ENCODE measurements at regions not wholly inside any gene's neighbourhood (a gene's known extent, or its start where the extent isn't known, plus 50 kb on each side); places are given as distances from the start of the nearest gene placed in this dataset.

- Histone ChIP-seq H3K9ac (ENCODE audit: low read depth in 1 of 2, low read length in 2 of 2) (no peak overlapping the region), H3K9me3 (ENCODE audit: control insufficient read depth in 2 of 2, low read length in 2 of 2) (no peaks in the 10 kb centered on the region), H3K27me3 (ENCODE audit: control insufficient read depth in 2 of 2, insufficient read depth in 2 of 2, low read length in 2 of 2) (no peaks in the 10 kb centered on the region), H3K4me3 (ENCODE audit: low read length in 2 of 2) (no peak overlapping the region), H3K27ac (ENCODE audit: low read depth in 2 of 2, low read length in 2 of 2) (no peak overlapping the region), H3K36me3 (ENCODE audit: control insufficient read depth in 2 of 2, insufficient read depth in 2 of 2, low read length in 2 of 2) (no peaks in the 10 kb centered on the region), H3K4me1 (ENCODE audit: control insufficient read depth in 2 of 2, insufficient read depth in 2 of 2, low read length in 2 of 2) (no peaks in the 10 kb centered on the region)
These were observed 679.3 kb downstream of the OTOL1 start for GRCh38 chr3:162175878-162176277.

GRCh38 chr3:162183440-162183839 is 686.8 kb downstream of the OTOL1 start:
- Histone ChIP-seq H3K9ac (ENCODE audit: low read depth in 1 of 2, low read length in 2 of 2) (no peak overlapping the region), H3K4me1 (ENCODE audit: control insufficient read depth in 2 of 2, insufficient read depth in 2 of 2, low read length in 2 of 2) (no peaks in the 10 kb centered on the region), H3K4me3 (ENCODE audit: low read length in 2 of 2) (no peak overlapping the region), H3K9me3 (ENCODE audit: control insufficient read depth in 2 of 2, low read length in 2 of 2) (no peaks in the 10 kb centered on the region), H3K27ac (ENCODE audit: low read depth in 2 of 2, low read length in 2 of 2) (no peak overlapping the region), H3K36me3 (ENCODE audit: control insufficient read depth in 2 of 2, insufficient read depth in 2 of 2, low read length in 2 of 2) (no peaks in the 10 kb centered on the region), H3K27me3 (ENCODE audit: control insufficient read depth in 2 of 2, insufficient read depth in 2 of 2, low read length in 2 of 2) (no peaks in the 10 kb centered on the region)

GRCh38 chr3:162192340-162193029 is 695.9 kb downstream of the OTOL1 start:
- no peaks in the 10 kb centered on the region for H3K27me3 ChIP-seq (ENCODE audit: control insufficient read depth in 2 of 2, insufficient read depth in 2 of 2, low read length in 2 of 2)
- no peak overlapping the region for H3K4me3 ChIP-seq (ENCODE audit: low read length in 2 of 2)
- H3K36me3 ChIP-seq (ENCODE audit: control insufficient read depth in 2 of 2, insufficient read depth in 2 of 2, low read length in 2 of 2) = no peaks in the 10 kb centered on the region
- no peak overlapping the region for H3K27ac ChIP-seq (ENCODE audit: low read depth in 2 of 2, low read length in 2 of 2)
- no peaks in the 10 kb centered on the region for H3K4me1 ChIP-seq (ENCODE audit: control insufficient read depth in 2 of 2, insufficient read depth in 2 of 2, low read length in 2 of 2)
- H3K9me3 ChIP-seq (ENCODE audit: control insufficient read depth in 2 of 2, low read length in 2 of 2) = peaks cover 0 to 6% of the 10 kb centered on the region in 2 donors
- no peak overlapping the region for H3K9ac ChIP-seq (ENCODE audit: low read depth in 1 of 2, low read length in 2 of 2)

DNA sequence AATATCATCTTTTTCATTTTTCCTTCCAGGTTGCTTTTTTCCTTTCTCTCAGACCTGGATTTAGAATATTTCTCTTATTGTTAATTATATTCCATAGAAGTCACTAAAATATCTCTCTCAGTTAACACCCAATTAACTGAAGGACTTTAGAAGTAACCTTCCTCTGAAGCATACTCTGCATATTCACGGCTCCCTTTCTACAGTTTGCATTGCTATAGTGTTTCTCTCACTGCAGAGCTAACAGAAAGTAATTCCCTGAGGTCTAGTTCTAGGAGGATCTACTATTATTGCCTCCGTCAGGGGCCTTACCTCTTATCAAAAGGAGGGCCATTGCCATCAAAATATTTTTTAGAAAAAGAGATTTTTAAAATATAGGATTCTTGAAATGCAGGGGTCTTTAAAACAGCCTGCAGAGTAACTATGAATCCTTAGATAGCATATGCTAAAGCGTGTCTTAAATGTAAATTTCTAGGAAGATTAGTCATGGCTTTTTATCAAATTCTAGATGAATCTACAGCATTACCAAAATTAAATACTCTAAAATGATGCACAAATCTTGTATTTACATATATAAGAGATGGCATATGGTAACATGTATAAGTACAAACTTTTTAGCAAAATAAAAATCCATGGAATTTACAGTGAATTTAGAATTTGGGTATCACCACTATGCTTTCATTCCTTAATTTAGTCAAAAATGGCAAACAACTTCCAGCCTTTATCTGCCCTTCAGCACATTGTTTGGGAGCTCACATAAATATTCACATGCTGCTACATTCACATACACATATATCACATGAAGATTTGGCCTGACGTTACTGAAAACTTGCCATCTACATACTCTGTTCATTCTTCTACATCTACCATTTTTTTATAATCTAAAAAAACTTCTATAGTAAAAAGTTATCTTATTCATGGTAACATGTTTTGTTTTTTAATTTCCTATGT is 696.8 kb downstream of the OTOL1 start:
- no peaks in the 10 kb centered on the region for H3K36me3 ChIP-seq (ENCODE audit: control insufficient read depth in 2 of 2, insufficient read depth in 2 of 2, low read length in 2 of 2)
- peaks cover 0 to 6% of the 10 kb centered on the region in 2 donors for H3K9me3 ChIP-seq (ENCODE audit: control insufficient read depth in 2 of 2, low read length in 2 of 2)
- H3K9ac ChIP-seq (ENCODE audit: low read depth in 1 of 2, low read length in 2 of 2) = no peak overlapping the region
- no peak overlapping the region for H3K27ac ChIP-seq (ENCODE audit: low read depth in 2 of 2, low read length in 2 of 2)
- no peaks in the 10 kb centered on the region for H3K27me3 ChIP-seq (ENCODE audit: control insufficient read depth in 2 of 2, insufficient read depth in 2 of 2, low read length in 2 of 2)
- no peaks in the 10 kb centered on the region for H3K4me1 ChIP-seq (ENCODE audit: control insufficient read depth in 2 of 2, insufficient read depth in 2 of 2, low read length in 2 of 2)
- no peak overlapping the region for H3K4me3 ChIP-seq (ENCODE audit: low read length in 2 of 2)

- H3K27ac ChIP-seq (ENCODE audit: low read depth in 2 of 2, low read length in 2 of 2) = no peak overlapping the region
- H3K4me3 ChIP-seq (ENCODE audit: low read length in 2 of 2) = no peak overlapping the region
- no peak overlapping the region for H3K9ac ChIP-seq (ENCODE audit: low read depth in 1 of 2, low read length in 2 of 2)
- H3K36me3 ChIP-seq (ENCODE audit: control insufficient read depth in 2 of 2, insufficient read depth in 2 of 2, low read length in 2 of 2) = no peaks in the 10 kb centered on the region
- no peaks in the 10 kb centered on the region for H3K4me1 ChIP-seq (ENCODE audit: control insufficient read depth in 2 of 2, insufficient read depth in 2 of 2, low read length in 2 of 2)
- peaks cover 0 to 6% of the 10 kb centered on the region in 2 donors for H3K9me3 ChIP-seq (ENCODE audit: control insufficient read depth in 2 of 2, low read length in 2 of 2)
- no peaks in the 10 kb centered on the region for H3K27me3 ChIP-seq (ENCODE audit: control insufficient read depth in 2 of 2, insufficient read depth in 2 of 2, low read length in 2 of 2)
These were observed 698.5 kb downstream of the OTOL1 start for GRCh38 chr3:162195147-162195546.

DNA sequence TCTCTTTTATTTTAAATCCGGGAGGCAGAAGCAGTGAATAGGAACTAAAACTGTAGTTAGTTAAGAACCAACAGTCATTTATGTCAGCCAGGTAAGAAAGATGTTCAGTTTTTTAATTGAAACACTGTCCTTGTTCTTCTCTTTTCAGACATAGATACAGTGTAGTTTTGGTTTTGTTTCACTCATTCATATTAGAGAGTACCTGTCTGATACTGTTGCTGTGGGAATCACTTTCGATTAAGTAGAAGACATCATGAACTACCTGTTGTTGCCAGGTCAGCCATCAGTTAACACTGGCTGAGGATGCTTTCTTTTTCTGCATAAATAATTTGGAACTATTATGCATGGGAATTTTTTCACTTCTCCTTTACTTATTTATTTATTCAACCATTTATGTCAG is 700.4 kb downstream of the OTOL1 start:
- H3K4me1 ChIP-seq (ENCODE audit: control insufficient read depth in 2 of 2, insufficient read depth in 2 of 2, low read length in 2 of 2) = no peaks in the 10 kb centered on the region
- no peak overlapping the region for H3K9ac ChIP-seq (ENCODE audit: low read depth in 1 of 2, low read length in 2 of 2)
- H3K4me3 ChIP-seq (ENCODE audit: low read length in 2 of 2) = no peak overlapping the region
- no peaks in the 10 kb centered on the region for H3K27me3 ChIP-seq (ENCODE audit: control insufficient read depth in 2 of 2, insufficient read depth in 2 of 2, low read length in 2 of 2)
- peaks cover 0 to 2% of the 10 kb centered on the region in 2 donors for H3K9me3 ChIP-seq (ENCODE audit: control insufficient read depth in 2 of 2, low read length in 2 of 2)
- H3K36me3 ChIP-seq (ENCODE audit: control insufficient read depth in 2 of 2, insufficient read depth in 2 of 2, low read length in 2 of 2) = no peaks in the 10 kb centered on the region
- H3K27ac ChIP-seq (ENCODE audit: low read depth in 2 of 2, low read length in 2 of 2) = no peak overlapping the region

- no peaks in the 10 kb centered on the region for H3K36me3 ChIP-seq (ENCODE audit: control insufficient read depth in 2 of 2, insufficient read depth in 2 of 2, low read length in 2 of 2)
- no peak overlapping the region for H3K4me3 ChIP-seq (ENCODE audit: low read length in 2 of 2)
- no peak overlapping the region for H3K9ac ChIP-seq (ENCODE audit: low read depth in 1 of 2, low read length in 2 of 2)
- H3K27me3 ChIP-seq (ENCODE audit: control insufficient read depth in 2 of 2, insufficient read depth in 2 of 2, low read length in 2 of 2) = no peaks in the 10 kb centered on the region
- no peak overlapping the region for H3K27ac ChIP-seq (ENCODE audit: low read depth in 2 of 2, low read length in 2 of 2)
- no peaks in the 10 kb centered on the region for H3K9me3 ChIP-seq (ENCODE audit: control insufficient read depth in 2 of 2, low read length in 2 of 2)
- no peaks in the 10 kb centered on the region for H3K4me1 ChIP-seq (ENCODE audit: control insufficient read depth in 2 of 2, insufficient read depth in 2 of 2, low read length in 2 of 2)
These were observed 704.2 kb downstream of the OTOL1 start for GRCh38 chr3:162200836-162201235.

DNA sequence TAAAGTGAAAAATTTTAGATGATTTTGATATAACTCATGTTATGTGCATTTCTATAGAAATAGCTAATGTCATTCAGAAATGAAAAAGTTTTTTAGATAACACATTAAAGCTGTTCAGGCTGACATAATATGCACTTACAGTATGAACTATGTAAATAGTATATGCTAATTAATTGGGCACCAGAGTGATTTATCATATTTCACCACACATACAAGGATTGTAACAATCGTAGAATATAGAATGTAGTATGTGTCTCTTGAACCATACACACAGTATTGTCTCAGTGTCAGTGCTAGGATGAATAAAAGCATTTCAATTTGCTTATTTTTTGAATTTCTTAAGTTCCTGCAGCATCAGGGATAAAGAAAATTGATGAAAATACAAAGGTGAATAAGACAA is 710.0 kb downstream of the OTOL1 start:
- Histone ChIP-seq H3K4me1 (ENCODE audit: control insufficient read depth in 2 of 2, insufficient read depth in 2 of 2, low read length in 2 of 2) (no peaks in the 10 kb centered on the region), H3K27ac (ENCODE audit: low read depth in 2 of 2, low read length in 2 of 2) (no peak overlapping the region), H3K27me3 (ENCODE audit: control insufficient read depth in 2 of 2, insufficient read depth in 2 of 2, low read length in 2 of 2) (no peaks in the 10 kb centered on the region), H3K9ac (ENCODE audit: low read depth in 1 of 2, low read length in 2 of 2) (no peak overlapping the region), H3K4me3 (ENCODE audit: low read length in 2 of 2) (no peak overlapping the region), H3K36me3 (ENCODE audit: control insufficient read depth in 2 of 2, insufficient read depth in 2 of 2, low read length in 2 of 2) (no peaks in the 10 kb centered on the region), H3K9me3 (ENCODE audit: control insufficient read depth in 2 of 2, low read length in 2 of 2) (no peaks in the 10 kb centered on the region)

GRCh38 chr3:162211470-162211869 is 714.9 kb downstream of the OTOL1 start:
- no peaks in the 10 kb centered on the region for H3K4me1 ChIP-seq (ENCODE audit: control insufficient read depth in 2 of 2, insufficient read depth in 2 of 2, low read length in 2 of 2)
- no peaks in the 10 kb centered on the region for H3K36me3 ChIP-seq (ENCODE audit: control insufficient read depth in 2 of 2, insufficient read depth in 2 of 2, low read length in 2 of 2)
- H3K27ac ChIP-seq (ENCODE audit: low read depth in 2 of 2, low read length in 2 of 2) = no peak overlapping the region
- no peak overlapping the region for H3K4me3 ChIP-seq (ENCODE audit: low read length in 2 of 2)
- H3K9ac ChIP-seq (ENCODE audit: low read depth in 1 of 2, low read length in 2 of 2) = no peak overlapping the region
- H3K9me3 ChIP-seq (ENCODE audit: control insufficient read depth in 2 of 2, low read length in 2 of 2) = no peaks in the 10 kb centered on the region
- no peaks in the 10 kb centered on the region for H3K27me3 ChIP-seq (ENCODE audit: control insufficient read depth in 2 of 2, insufficient read depth in 2 of 2, low read length in 2 of 2)

DNA sequence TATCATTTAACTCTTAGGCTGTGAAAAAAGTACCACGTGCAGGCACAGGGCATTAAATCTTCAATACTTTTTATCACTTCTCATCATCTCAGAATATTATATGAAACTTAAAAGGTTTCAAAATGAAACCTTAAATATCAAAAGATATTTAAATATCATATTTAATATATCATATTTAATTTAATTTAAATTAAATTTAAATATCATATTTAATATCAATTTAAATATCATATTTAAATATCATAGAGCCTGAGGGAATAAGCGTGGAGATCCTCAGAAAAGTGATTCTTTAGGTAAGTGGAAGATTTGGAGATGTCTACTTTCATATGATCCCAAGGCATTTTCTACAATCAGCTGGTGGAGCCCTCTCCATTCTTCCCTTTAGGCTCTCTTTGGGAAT is 716.6 kb downstream of the OTOL1 start:
- H3K27ac ChIP-seq (ENCODE audit: low read depth in 2 of 2, low read length in 2 of 2) = no peak overlapping the region

More for the DNA sequence above, 716.6 kb downstream of the OTOL1 start:
- H3K9me3 ChIP-seq (ENCODE audit: control insufficient read depth in 2 of 2, low read length in 2 of 2) = no peaks in the 10 kb centered on the region
- no peaks in the 10 kb centered on the region for H3K36me3 ChIP-seq (ENCODE audit: control insufficient read depth in 2 of 2, insufficient read depth in 2 of 2, low read length in 2 of 2)
- H3K4me3 ChIP-seq (ENCODE audit: low read length in 2 of 2) = no peak overlapping the region
- H3K27me3 ChIP-seq (ENCODE audit: control insufficient read depth in 2 of 2, insufficient read depth in 2 of 2, low read length in 2 of 2) = no peaks in the 10 kb centered on the region
- H3K9ac ChIP-seq (ENCODE audit: low read depth in 1 of 2, low read length in 2 of 2) = no peak overlapping the region
- no peaks in the 10 kb centered on the region for H3K4me1 ChIP-seq (ENCODE audit: control insufficient read depth in 2 of 2, insufficient read depth in 2 of 2, low read length in 2 of 2)
